Transverse colon (tissue), 4 donors: ENCODE measurements at regions not wholly inside any gene's neighbourhood (a gene's known extent, or its start where the extent isn't known, plus 50 kb on each side); places are given as distances from the start of the nearest gene placed in this dataset.
A peak's percentile ranks its signal among the peaks of the same experiment; 100 is the strongest.

Source experiments
- DNase-seq: peaks from one replicate; pipeline ENCODE4 v3.0.0-alpha.2; 2019
- H3K27ac ChIP-seq, 4 donors: fragments of 200-600 bp; sonication (generic); 2 replicates each; pipeline ENCODE4 v1.5.1; 2016 to 2018; ENCODE audit warnings: inconsistent platforms in 4 of 4
- H3K27me3 ChIP-seq: fragments of 200-600 bp; sonication (generic); 2 replicates; pipeline ENCODE4 v1.5.1; 2017; ENCODE audit warnings: inconsistent platforms
- H3K36me3 ChIP-seq, 4 donors: fragments of 200-600 bp; sonication (generic); 2 replicates each; pipeline ENCODE4 v1.5.1; 2017 to 2019; ENCODE audit warnings: inconsistent platforms in 4 of 4
- H3K4me1 ChIP-seq, 4 donors: fragments of 200-600 bp; sonication (generic); 2 replicates each; pipeline ENCODE4 v1.5.1; 2017 to 2020; ENCODE audit warnings: inconsistent platforms in 4 of 4
- H3K4me3 ChIP-seq, 4 donors: fragments of 200-600 bp; sonication (generic); 1 replicate in 1 of 4; 2 replicates in 3 of 4; pipeline versions ENCODE4 v1.5.1 to v1.6.1; 2017 to 2019; ENCODE audit warnings: inconsistent platforms in 4 of 4
- H3K9me3 ChIP-seq, 2 donors: fragments of 200-600 bp; sonication (generic); 2 replicates each; pipeline ENCODE4 v1.5.1; 2017 to 2019; ENCODE audit warnings: inconsistent platforms in 2 of 2
- CTCF ChIP-seq, 5 experiments: fragments of 200-600 bp in 3 of 5; fragments of 450-650 bp in 2 of 5; sonication (generic) in 3 of 5; IDR thresholded peaks; 1 replicate in 2 of 5; 2 replicates in 3 of 5; pipeline ENCODE4 v1.5.1; 2016 to 2017; ENCODE audit warnings: antibody characterized with exemption in 5 of 5, inconsistent platforms in 3 of 5, mild to moderate bottlenecking in 2 of 5, moderate library complexity in 1 of 5
- EP300 ChIP-seq: sonication (generic); formaldehyde crosslinking; IDR thresholded peaks from one replicate; pipeline ENCODE4 v1.6.1; 2017; ENCODE audit warnings: antibody characterized with exemption, low read depth
- POLR2A ChIP-seq: fragments of 450-650 bp; IDR thresholded peaks from one replicate; pipeline ENCODE4 v1.6.1; 2016; ENCODE audit warnings: antibody characterized with exemption, mild to moderate bottlenecking, moderate library complexity
- POLR2AphosphoS5 ChIP-seq, 3 donors: sonication (generic); formaldehyde crosslinking; IDR thresholded peaks; one replicate each; pipeline ENCODE4 v1.6.1; 2016; ENCODE audit warnings: antibody characterized with exemption in 3 of 3
- WGBS, 2 donors: methylation state at CpG; one replicate each; pipeline ENCODE4 v1.1.5; 2018; ENCODE audit warnings: low coverage in 1 of 2; 5-methylcytosine and 5-hydroxymethylcytosine counted together
- in situ Hi-C, 4 donors: fragments of 200-750 bp; cut with MboI; loops; one replicate each; pipeline versions ENCODE4 v1.15.0 to v1.15.1; 2017; ENCODE audit warnings: low sequenced_read_pairs in 3 of 4, low pct_ligation_motif_present in 1 of 4, low pct_unique_long_range_greater_than_20kb in 1 of 4
- intact Hi-C: fragments of 100-400 bp; cut with DNase I; formaldehyde crosslinking; loops from one replicate; pipeline ENCODE4 v1.15.1; 2023; ENCODE audit warnings: low total_unique reads

DNA sequence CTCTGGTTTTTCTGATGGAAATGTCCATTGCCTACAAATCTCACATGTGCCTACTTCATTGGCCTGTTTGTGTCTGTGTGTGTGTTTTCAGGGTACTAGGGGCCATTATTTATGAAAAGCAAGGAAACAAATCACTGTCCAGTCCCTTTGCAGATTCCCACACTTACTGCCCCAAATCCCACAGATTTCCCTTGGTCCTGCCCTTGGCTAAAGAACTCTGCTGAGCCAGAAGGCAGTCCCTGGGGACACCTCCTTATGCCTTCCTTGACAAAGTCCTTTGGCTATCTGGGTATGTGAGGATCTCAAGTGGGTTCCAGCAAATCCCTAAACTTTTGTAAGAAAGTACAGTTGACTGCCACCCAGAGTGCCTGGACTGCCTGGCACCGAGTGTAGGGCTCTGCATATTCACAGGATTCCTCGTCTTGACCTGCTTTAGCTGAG lies 388.1 kb downstream of the BCAT1 start:
- Histone ChIP-seq H3K36me3 (no peaks in the 10 kb centered on the region), H3K27ac (peak overlapping the region; percentile 78 to 91 (median 82)), H3K4me3 (peak overlapping the region; percentile 41 to 93 (median 66)), H3K27me3 (peaks cover 55% of the 10 kb centered on the region), H3K4me1 (peaks cover 0 to 15% (median 4%) of the 10 kb centered on the region in 4 donors), H3K9me3 (no peaks in the 10 kb centered on the region)
- intact Hi-C loops: no loop called here
- in situ Hi-C loops: no loop called here
- no peak for DNase-seq
- TF ChIP-seq CTCF (IDR thresholded peaks at IDR 0.05) (no peak), POLR2AphosphoS5 (IDR thresholded peaks at IDR 0.05) (no peak), EP300 (no peak), POLR2A (no peak)
- 35% methylated on average over 2 of the region's 2 CpGs; no CpG with 5 or more reads in 1 of the 2 donors for WGBS, 2 donors

DNA sequence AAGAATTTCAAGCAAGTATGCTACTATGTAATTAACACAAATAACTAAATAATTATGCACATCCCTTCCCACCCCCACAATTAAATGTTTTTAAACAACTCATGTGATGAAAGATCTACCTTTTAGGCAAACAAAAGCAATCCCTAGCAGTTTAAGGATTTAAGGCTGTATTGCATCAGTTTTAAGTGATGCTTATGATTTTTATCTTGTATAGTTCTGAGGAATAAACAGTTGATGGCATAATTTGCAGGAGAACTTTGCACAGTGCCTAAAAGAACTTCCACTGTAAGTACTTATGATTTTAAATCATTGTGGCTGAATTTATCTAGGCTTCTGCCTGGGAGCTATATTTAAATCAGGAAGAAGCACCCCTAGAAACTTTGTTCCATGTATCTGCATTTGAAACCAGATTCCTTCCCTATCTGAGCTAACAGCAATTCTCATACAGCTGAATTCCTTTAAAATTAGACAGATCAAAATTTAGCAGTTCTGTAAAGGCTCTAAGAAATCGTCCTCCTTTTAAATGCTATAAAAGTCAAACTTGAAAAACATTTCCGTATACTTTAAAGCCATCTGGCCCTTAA lies 388.6 kb downstream of the BCAT1 start:
- TF ChIP-seq POLR2A (no peak), CTCF (IDR thresholded peaks at IDR 0.05) (no peak), POLR2AphosphoS5 (IDR thresholded peaks at IDR 0.05) (no peak), EP300 (no peak)
- H3K27ac ChIP-seq: peak overlapping the region; percentile 78 to 91 (median 82)
- H3K4me3 ChIP-seq: peak overlapping the region in 1 of 4 donors; percentile 77
- H3K9me3 ChIP-seq: no peaks in the 10 kb centered on the region
- H3K36me3 ChIP-seq: no peaks in the 10 kb centered on the region
- intact Hi-C loops (no loop called here), in situ Hi-C loops (no loop called here)
- WGBS, 2 donors: 33 to 53% methylated on average over 2 of the region's 2 CpGs
- DNase-seq: no peak
- peaks cover 0 to 15% (median 4%) of the 10 kb centered on the region in 4 donors for H3K4me1 ChIP-seq
- peaks cover 55% of the 10 kb centered on the region for H3K27me3 ChIP-seq

GRCh38 chr12:24557738-24558137 lies 391.2 kb downstream of the BCAT1 start:
- no peak overlapping the region for H3K27ac ChIP-seq
- H3K36me3 ChIP-seq: no peaks in the 10 kb centered on the region
- H3K27me3 ChIP-seq: peaks cover 35% of the 10 kb centered on the region
- no peaks in the 10 kb centered on the region for H3K9me3 ChIP-seq
- intact Hi-C loops: no loop called here
- no peak overlapping the region for H3K4me3 ChIP-seq
- in situ Hi-C loops: no loop called here
- DNase-seq: no peak
- H3K4me1 ChIP-seq: peaks cover 0 to 8% (median 2%) of the 10 kb centered on the region in 4 donors
- TF ChIP-seq POLR2A (no peak), POLR2AphosphoS5 (IDR thresholded peaks at IDR 0.05) (no peak), CTCF (IDR thresholded peaks at IDR 0.05) (no peak), EP300 (no peak)
- WGBS, 2 donors: 76 to 77% methylated on average over 1 of the region's 1 CpG

DNA sequence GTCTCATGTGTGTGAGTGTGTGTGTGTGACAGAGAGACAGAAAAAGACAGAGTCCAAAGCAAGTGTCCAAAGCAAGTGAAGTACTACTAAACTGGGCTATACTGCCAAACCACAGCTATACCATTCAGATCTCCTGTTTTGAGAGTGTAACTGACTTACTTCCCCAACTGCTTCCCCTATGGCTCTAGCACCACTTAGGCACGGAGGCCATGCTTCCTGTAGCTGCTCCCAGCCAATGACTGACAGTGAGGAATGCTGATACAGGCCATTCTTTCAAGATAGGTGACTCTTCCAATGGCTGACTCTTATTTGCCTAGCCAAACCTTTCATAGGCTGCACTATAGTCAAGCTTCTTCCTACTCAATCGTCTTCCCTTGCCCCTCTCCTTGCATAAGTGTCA lies 393.2 kb downstream of the BCAT1 start:
- peaks cover 0 to 4% (median 0%) of the 10 kb centered on the region in 4 donors for H3K4me1 ChIP-seq
- no peak for DNase-seq
- H3K9me3 ChIP-seq: no peaks in the 10 kb centered on the region
- intact Hi-C loops (no loop called here), in situ Hi-C loops (no loop called here)
- H3K27me3 ChIP-seq: peaks cover 15% of the 10 kb centered on the region
- H3K27ac ChIP-seq: no peak overlapping the region
- TF ChIP-seq EP300 (no peak), CTCF (IDR thresholded peaks at IDR 0.05) (no peak), POLR2AphosphoS5 (IDR thresholded peaks at IDR 0.05) (no peak), POLR2A (no peak)
- H3K4me3 ChIP-seq: no peak overlapping the region
- 71% methylated on average over 2 of the region's 2 CpGs; no CpG with 5 or more reads in 1 of the 2 donors for WGBS, 2 donors
- no peaks in the 10 kb centered on the region for H3K36me3 ChIP-seq
